Loucy (cell line): ENCODE measurements at regions not wholly inside any gene's neighbourhood (a gene's known extent, or its start where the extent isn't known, plus 50 kb on each side); places are given as distances from the start of the nearest gene placed in this dataset.
A peak's percentile ranks its signal among the peaks of the same experiment; 100 is the strongest.

Experiments used
- H2AFZ ChIP-seq: fragments of 200-600 bp; sonication (generic); 2 replicates; pipeline ENCODE4 v1.6.0; 2016; ENCODE audit warnings: antibody characterized with exemption, mild to moderate bottlenecking, low read length, moderate library complexity
- H3F3A ChIP-seq: fragments of 200-600 bp; 2 replicates; pipeline ENCODE4 v1.6.0; 2016; ENCODE audit warnings: antibody characterized with exemption, low read depth, mild to moderate bottlenecking
- H3K27me3 ChIP-seq: fragments of 200-600 bp; sonication (generic); 2 replicates; pipeline ENCODE4 v1.6.1; 2014; ENCODE audit warnings: low read length, mild to moderate bottlenecking; ENCODE audit not compliant: insufficient read depth, poor library complexity, severe bottlenecking
- H3K36me3 ChIP-seq: fragments of 200-600 bp; sonication (generic); 2 replicates; pipeline ENCODE4 v1.6.1; 2016; ENCODE audit warnings: low read length; ENCODE audit not compliant: insufficient read depth
- H3K4me1 ChIP-seq: fragments of 200-600 bp; sonication (generic); 2 replicates; pipeline ENCODE4 v1.5.1; 2014; ENCODE audit warnings: low read length, mild to moderate bottlenecking; ENCODE audit not compliant: insufficient read depth, poor library complexity, severe bottlenecking
- H3K4me2 ChIP-seq: fragments of 200-600 bp; sonication (generic); 2 replicates; pipeline ENCODE4 v1.6.0; 2014; ENCODE audit warnings: antibody characterized with exemption, low read length, low read depth, mild to moderate bottlenecking; ENCODE audit not compliant: poor library complexity, severe bottlenecking
- H3K4me3 ChIP-seq: fragments of 200-600 bp; sonication (generic); 2 replicates; pipeline ENCODE4 v1.5.1; 2014; ENCODE audit warnings: low read length, mild to moderate bottlenecking, mixed read lengths; ENCODE audit not compliant: poor library complexity, severe bottlenecking
- H3K79me2 ChIP-seq: fragments of 200-600 bp; sonication (generic); 2 replicates; pipeline ENCODE4 v1.6.1; 2014; ENCODE audit warnings: low read length; ENCODE audit not compliant: insufficient read depth
- H3K9ac ChIP-seq: fragments of 200-600 bp; sonication (generic); 2 replicates; pipeline ENCODE4 v1.6.0; 2014; ENCODE audit warnings: mild to moderate bottlenecking, low read depth, low read length, moderate library complexity; ENCODE audit not compliant: poor library complexity, severe bottlenecking
- H3K9me2 ChIP-seq: fragments of 200-600 bp; sonication (generic); replicated peaks from 2 replicates; pipeline ENCODE4 v1.6.1; 2016; ENCODE audit warnings: low read depth, low read length, mixed read lengths
- H3K9me3 ChIP-seq: fragments of 200-600 bp; sonication (generic); 2 replicates; pipeline ENCODE4 v1.6.1; 2014; ENCODE audit warnings: mild to moderate bottlenecking, antibody characterized with exemption, low read length, low read depth; ENCODE audit not compliant: insufficient read depth
- H4K20me1 ChIP-seq: fragments of 200-600 bp; sonication (generic); 2 replicates; pipeline ENCODE4 v1.6.0; 2014; ENCODE audit warnings: antibody characterized with exemption, low read length, mild to moderate bottlenecking; ENCODE audit not compliant: insufficient read depth, poor library complexity, severe bottlenecking
- EZH2phosphoT487 ChIP-seq: fragments of 200-600 bp; IDR thresholded peaks from 2 replicates; pipeline ENCODE4 v1.6.1; 2018; ENCODE audit warnings: antibody characterized with exemption, mild to moderate bottlenecking, moderate library complexity, borderline replicate concordance
- TF ChIP-seq, protein P1 (sequence below): fragments of 200-600 bp; sonication (generic); conservative IDR thresholded peaks from 2 replicates; pipeline ENCODE4 v1.5.1; 2014; ENCODE audit warnings: mild to moderate bottlenecking, antibody characterized with exemption, low read length

- 0 out of 2 replicates have a peak overlapping the region, but pooled peaks have one; percentile 36 for H2AFZ ChIP-seq
- H3K4me3 ChIP-seq, result no peak overlapping the region
- H3K4me2 ChIP-seq, result no peak overlapping the region
- no peaks in the 10 kb centered on the region for H3K79me2 ChIP-seq
- H3K36me3 ChIP-seq, result no peaks in the 10 kb centered on the region
- H3K9me3 ChIP-seq, result no peaks in the 10 kb centered on the region
- no peaks in the 10 kb centered on the region for H3K9me2 ChIP-seq
- no peak overlapping the region for H3K9ac ChIP-seq
- no peaks in the 10 kb centered on the region for H3F3A ChIP-seq
- no peaks in the 10 kb centered on the region for H4K20me1 ChIP-seq
- no peak for TF ChIP-seq EZH2phosphoT487
- TF ChIP-seq, protein P1, sequence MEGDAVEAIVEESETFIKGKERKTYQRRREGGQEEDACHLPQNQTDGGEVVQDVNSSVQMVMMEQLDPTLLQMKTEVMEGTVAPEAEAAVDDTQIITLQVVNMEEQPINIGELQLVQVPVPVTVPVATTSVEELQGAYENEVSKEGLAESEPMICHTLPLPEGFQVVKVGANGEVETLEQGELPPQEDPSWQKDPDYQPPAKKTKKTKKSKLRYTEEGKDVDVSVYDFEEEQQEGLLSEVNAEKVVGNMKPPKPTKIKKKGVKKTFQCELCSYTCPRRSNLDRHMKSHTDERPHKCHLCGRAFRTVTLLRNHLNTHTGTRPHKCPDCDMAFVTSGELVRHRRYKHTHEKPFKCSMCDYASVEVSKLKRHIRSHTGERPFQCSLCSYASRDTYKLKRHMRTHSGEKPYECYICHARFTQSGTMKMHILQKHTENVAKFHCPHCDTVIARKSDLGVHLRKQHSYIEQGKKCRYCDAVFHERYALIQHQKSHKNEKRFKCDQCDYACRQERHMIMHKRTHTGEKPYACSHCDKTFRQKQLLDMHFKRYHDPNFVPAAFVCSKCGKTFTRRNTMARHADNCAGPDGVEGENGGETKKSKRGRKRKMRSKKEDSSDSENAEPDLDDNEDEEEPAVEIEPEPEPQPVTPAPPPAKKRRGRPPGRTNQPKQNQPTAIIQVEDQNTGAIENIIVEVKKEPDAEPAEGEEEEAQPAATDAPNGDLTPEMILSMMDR, result peak; percentile 94
- no peaks in the 10 kb centered on the region for H3K27me3 ChIP-seq
- H3K4me1 ChIP-seq, result no peaks in the 10 kb centered on the region
These were observed 77.9 kb upstream of the TOP3B start for GRCh38 chr22:22060200-22061084.

- no peaks in the 10 kb centered on the region for H3K9me2 ChIP-seq
- H3K4me1 ChIP-seq, result no peaks in the 10 kb centered on the region
- H2AFZ ChIP-seq, result no peak overlapping the region
- no peaks in the 10 kb centered on the region for H4K20me1 ChIP-seq
- H3K9ac ChIP-seq, result no peak overlapping the region
- H3K4me2 ChIP-seq, result no peak overlapping the region
- H3K27me3 ChIP-seq, result no peaks in the 10 kb centered on the region
- H3K36me3 ChIP-seq, result no peaks in the 10 kb centered on the region
- no peaks in the 10 kb centered on the region for H3F3A ChIP-seq
- H3K9me3 ChIP-seq, result no peaks in the 10 kb centered on the region
- TF ChIP-seq, protein P1, result no peak
- no peak for TF ChIP-seq EZH2phosphoT487
- H3K4me3 ChIP-seq, result no peak overlapping the region
- no peaks in the 10 kb centered on the region for H3K79me2 ChIP-seq
These were observed 76.9 kb upstream of the TOP3B start for GRCh38 chr22:22059291-22060002.

DNA sequence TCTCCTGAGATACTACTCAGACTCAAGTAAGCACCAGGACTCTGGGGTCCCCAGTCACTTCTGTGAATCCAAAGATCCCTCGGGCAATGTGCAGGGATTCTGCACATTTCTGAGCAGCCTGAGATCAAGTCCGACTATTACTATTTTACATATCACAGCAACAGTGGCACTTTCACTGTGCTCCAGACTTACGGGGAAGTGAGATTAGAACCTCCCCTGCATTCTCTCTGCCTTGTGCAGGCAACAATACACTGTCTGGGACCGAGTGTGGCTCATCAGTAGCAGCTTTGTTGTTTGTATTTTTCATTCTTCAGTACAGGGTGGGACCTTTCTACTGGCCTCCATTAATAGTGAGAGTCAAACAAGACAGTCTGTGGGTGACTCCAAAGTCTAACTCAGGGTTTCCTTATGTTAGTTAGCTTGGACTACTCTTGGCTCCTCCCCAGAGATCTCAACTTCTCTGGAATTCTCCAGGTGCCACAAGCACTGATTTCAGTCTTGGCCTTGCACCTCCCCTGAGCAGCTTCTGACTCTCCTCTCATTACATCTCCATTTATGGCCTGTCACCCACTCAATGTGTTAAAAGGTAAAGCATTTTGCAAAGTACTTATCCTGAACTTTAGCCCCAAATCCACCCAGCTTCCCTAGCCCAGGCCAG, 76.2 kb upstream of the TOP3B start:
- no peaks in the 10 kb centered on the region for H3K36me3 ChIP-seq
- TF ChIP-seq, protein P1, result no peak
- no peak for TF ChIP-seq EZH2phosphoT487
- no peaks in the 10 kb centered on the region for H3K9me3 ChIP-seq
- no peak overlapping the region for H2AFZ ChIP-seq
- no peak overlapping the region for H3K9ac ChIP-seq
- no peaks in the 10 kb centered on the region for H3K9me2 ChIP-seq
- no peaks in the 10 kb centered on the region for H3K4me1 ChIP-seq
- no peaks in the 10 kb centered on the region for H3K79me2 ChIP-seq
- H3K4me2 ChIP-seq, result no peak overlapping the region
- no peaks in the 10 kb centered on the region for H4K20me1 ChIP-seq
- no peaks in the 10 kb centered on the region for H3F3A ChIP-seq
- H3K27me3 ChIP-seq, result no peaks in the 10 kb centered on the region
- no peak overlapping the region for H3K4me3 ChIP-seq
